HL-60 (cell line): ENCODE measurements at regions not wholly inside any gene's neighbourhood (a gene's known extent, or its start where the extent isn't known, plus 50 kb on each side); places are given as distances from the start of the nearest gene placed in this dataset.

Experiments used
- CTCF ChIP-seq: IDR thresholded peaks from one replicate; pipeline ENCODE4 v1.5.1; 2011; ENCODE audit warnings: low read length, control low read depth, inconsistent platforms; ENCODE audit not compliant: insufficient read depth
- GABPA ChIP-seq: IDR thresholded peaks from 2 replicates; pipeline ENCODE4 v1.6.1; 2012; ENCODE audit warnings: low read depth
- REST ChIP-seq: IDR thresholded peaks from 2 replicates; pipeline ENCODE4 v1.6.1; 2012; ENCODE audit warnings: low read depth; ENCODE audit not compliant: insufficient replicate concordance

- TF ChIP-seq CTCF (no peak), REST (no peak), GABPA (no peak)
Observed at GRCh38 chr21:20254964-20255363, 743.2 kb upstream of the NCAM2 start.
